B cell (primary cell): ENCODE measurements at regions not wholly inside any gene's neighbourhood (a gene's known extent, or its start where the extent isn't known, plus 50 kb on each side); places are given as distances from the start of the nearest gene placed in this dataset.

Source experiments
- ATAC-seq: fragments of 200-7000 bp; cut with Tn5 transposase; one replicate; pipeline ENCODE4 v1.10.0; 2021; ENCODE audit warnings: low read depth, mild to moderate bottlenecking, moderate number of reproducible peaks, moderate library complexity
- CTCF ChIA-PET: fragments of 350-600 bp; sonication (Branson Sonifier 250); formaldehyde crosslinking; loops from one replicate; lab custom pipeline; 2021; ENCODE audit warnings: antibody characterized with exemption, inconsistent platforms; lab: Charles Lee
- POLR2A ChIA-PET: fragments of 350-600 bp; sonication (Branson Sonifier 250); formaldehyde crosslinking; loops from one replicate; lab custom pipeline; 2021; ENCODE audit warnings: antibody characterized with exemption; lab: Charles Lee
- DNase-seq: peaks from one replicate; pipeline ENCODE4 v3.0.0; 2013
- H2AFZ ChIP-seq: 2 replicates; pipeline ENCODE4 v1.6.1; 2012; ENCODE audit warnings: mild to moderate bottlenecking, low read depth, low read length; ENCODE audit not compliant: insufficient read depth, poor library complexity, severe bottlenecking
- H3K27ac ChIP-seq, 2 donors: 1 replicate in 1 of 2; 2 replicates in 1 of 2; pipeline ENCODE4 v1.5.1; 2012 to 2013; ENCODE audit warnings: low read length in 2 of 2, mild to moderate bottlenecking in 2 of 2, moderate library complexity in 1 of 2
- H3K27me3 ChIP-seq, 4 experiments: fragments of 200-600 bp in 1 of 4; sonication (generic) in 1 of 4; replicated peaks in 1 of 4; 1 replicate in 2 of 4; 2 replicates in 2 of 4; pipeline versions ENCODE4 v1.6.1 to v1.7.0; 2013 to 2016; ENCODE audit warnings: low read length in 3 of 4, mild to moderate bottlenecking in 2 of 4, mixed read lengths in 1 of 4, moderate library complexity in 1 of 4; ENCODE audit not compliant: insufficient read depth in 4 of 4, control insufficient read depth in 3 of 4; ENCODE audit errors: control extremely low read depth in 1 of 4
- H3K36me3 ChIP-seq, 2 experiments: replicated peaks in 1 of 2; 1 replicate in 1 of 2; 2 replicates in 1 of 2; pipeline versions ENCODE4 v1.6.1 to v1.7.1; 2013; ENCODE audit warnings: low read length in 1 of 2; ENCODE audit not compliant: insufficient read depth in 2 of 2, control insufficient read depth in 1 of 2; ENCODE audit errors: control extremely low read depth in 1 of 2, extremely low read depth in 1 of 2
- H3K4me1 ChIP-seq, 2 donors: fragments of 200-600 bp in 1 of 2; sonication (generic) in 1 of 2; 1 replicate in 1 of 2; 2 replicates in 1 of 2; pipeline versions ENCODE4 v1.5.1 to v1.6.1; 2013 to 2017; ENCODE audit warnings: low read length in 2 of 2; ENCODE audit not compliant: control insufficient read depth in 2 of 2, insufficient read depth in 2 of 2
- H3K4me2 ChIP-seq: replicated peaks from 2 replicates; pipeline ENCODE3; 2012; ENCODE audit warnings: mild to moderate bottlenecking, low read depth, low read length; ENCODE audit not compliant: poor library complexity, severe bottlenecking
- H3K4me3 ChIP-seq, 5 experiments: fragments of 200-600 bp in 1 of 5; sonication (generic) in 1 of 5; 1 replicate in 3 of 5; 2 replicates in 2 of 5; pipeline versions ENCODE4 v1.5.1 to v1.7.0; 2011 to 2016; ENCODE audit warnings: low read length in 4 of 5, mild to moderate bottlenecking in 4 of 5, low read depth in 2 of 5, control low read depth in 1 of 5, moderate library complexity in 1 of 5; ENCODE audit not compliant: insufficient read depth in 1 of 5; ENCODE audit errors: control extremely low read depth in 1 of 5, extremely low read depth in 1 of 5
- H3K79me2 ChIP-seq: fragments of 200-600 bp; sonication (generic); one replicate; pipeline ENCODE4 v1.6.0; 2016; ENCODE audit warnings: low read length; ENCODE audit not compliant: control insufficient read depth, insufficient read depth
- H3K9ac ChIP-seq: fragments of 200-600 bp; sonication (generic); 2 replicates; pipeline ENCODE4 v1.6.1; 2017; ENCODE audit warnings: mild to moderate bottlenecking, low read length, moderate library complexity
- H3K9me3 ChIP-seq, 3 donors: one replicate each; pipeline versions ENCODE4 v1.6.1 to v1.7.1; 2013; ENCODE audit warnings: low read length in 2 of 3; ENCODE audit not compliant: control insufficient read depth in 2 of 3, insufficient read depth in 1 of 3; ENCODE audit errors: control extremely low read depth in 1 of 3
- H4K20me1 ChIP-seq: 2 replicates; pipeline ENCODE4 v1.6.0; 2012; ENCODE audit warnings: mild to moderate bottlenecking, low read length; ENCODE audit not compliant: insufficient read depth, control insufficient read depth, poor library complexity, severe bottlenecking
- H3K27ac Mint-ChIP-seq: one replicate; pipeline ENCODE4 v1.8.0; 2021; ENCODE audit warnings: mixed read lengths
- H3K27me3 Mint-ChIP-seq: one replicate; pipeline ENCODE4 v1.8.0; 2021; ENCODE audit warnings: mixed read lengths
- H3K4me1 Mint-ChIP-seq: one replicate; pipeline ENCODE4 v1.8.0; 2021; ENCODE audit warnings: mixed read lengths
- H3K4me3 Mint-ChIP-seq: one replicate; pipeline ENCODE4 v1.8.0; 2021; ENCODE audit warnings: mixed read lengths
- H3K9me3 Mint-ChIP-seq: one replicate; pipeline ENCODE4 v1.8.0; 2022; ENCODE audit warnings: mixed read lengths; ENCODE audit not compliant: insufficient read depth
- CTCF ChIP-seq: fragments of 200-600 bp; IDR thresholded peaks from one replicate; pipeline ENCODE4 v1.8.0; 2022; ENCODE audit warnings: antibody characterized with exemption, mild to moderate bottlenecking
- EZH2 ChIP-seq: IDR thresholded peaks from 2 replicates; pipeline ENCODE4 v1.6.1; 2012; ENCODE audit warnings: borderline replicate concordance, low read depth, mild to moderate bottlenecking, moderate library complexity, low read length; ENCODE audit not compliant: insufficient read depth, poor library complexity, severe bottlenecking
- WGBS: methylation state at CpG from one replicate; pipeline ENCODE4 v1.1.5; 2013; ENCODE audit warnings: missing lambda C conversion rate; ENCODE audit not compliant: insufficient coverage; 5-methylcytosine and 5-hydroxymethylcytosine counted together
- intact Hi-C: fragments of 100-400 bp; cut with micrococcal nuclease; formaldehyde crosslinking; loops from one replicate; pipeline ENCODE4 v1.10.0; 2022

- intact Hi-C loops: no loop called here
These were observed 192.6 kb upstream of the NECTIN1 start for GRCh38 chr11:119921571-119921970.

More at GRCh38 chr11:119921571-119921970, 192.6 kb upstream of the NECTIN1 start:
- DNase-seq (no peak), ATAC-seq (no peak)
- TF ChIP-seq EZH2 (no peak), CTCF (no peak)
- Histone ChIP-seq H3K9me3 (peaks cover 0 to 9% (median 0%) of the 10 kb centered on the region in 3 donors), H3K4me1 (no peaks in the 10 kb centered on the region), H3K4me3 (no peak overlapping the region), H2AFZ (no peak overlapping the region), H3K27me3 (peaks cover 0 to 7% (median 1%) of the 10 kb centered on the region in 4 experiments), H3K36me3 (no peaks in the 10 kb centered on the region), H3K27ac (no peak overlapping the region), H3K4me2 (no peak overlapping the region), H3K9ac (no peak overlapping the region), H3K79me2 (no peaks in the 10 kb centered on the region), H4K20me1 (no peaks in the 10 kb centered on the region)
- Mint-ChIP-seq H3K27ac (no peak overlapping the region), H3K27me3 (peaks cover 15% of the 10 kb centered on the region), H3K9me3 (no peaks in the 10 kb centered on the region), H3K4me3 (no peak overlapping the region), H3K4me1 (no peaks in the 10 kb centered on the region)
- CTCF ChIA-PET: no interaction called here
- 94% methylated on average over 5 of the region's 8 CpGs for WGBS
- POLR2A ChIA-PET: no interaction called here
